Suppressor macrophage treated with lipopolysaccharide for 1 hour (primary cell): ENCODE measurements at regions not wholly inside any gene's neighbourhood (a gene's known extent, or its start where the extent isn't known, plus 50 kb on each side); places are given as distances from the start of the nearest gene placed in this dataset.

Source experiments
- DNase-seq, 3 donors: peaks; one replicate each; pipeline ENCODE4 v3.0.0-alpha.2; 2020 to 2022

GRCh38 chr17:56690441-56691291 is 97.2 kb downstream of the NOG start:
- no peak for DNase-seq

GRCh38 chr17:56694825-56695224 is 101.3 kb downstream of the NOG start:
- DNase-seq: no peak

GRCh38 chr17:56697190-56697589 is 103.7 kb downstream of the NOG start:
- no peak for DNase-seq

- DNase-seq: no peak
These were observed 105.8 kb downstream of the NOG start for GRCh38 chr17:56699186-56699894.

- DNase-seq: no peak
These were observed 107.5 kb downstream of the NOG start for GRCh38 chr17:56700919-56701420.

GRCh38 chr17:56707312-56708219 is 114.1 kb downstream of the NOG start:
- DNase-seq: no peak

- DNase-seq: no peak
These were observed 114.7 kb downstream of the NOG start for GRCh38 chr17:56708220-56708558.

GRCh38 chr17:56708670-56709410 is 115.3 kb downstream of the NOG start:
- no peak for DNase-seq

GRCh38 chr17:56710986-56711385 is 117.5 kb downstream of the NOG start:
- DNase-seq: no peak

GRCh38 chr17:56715613-56716357 is 117.9 kb downstream of the C17orf67 start:
- DNase-seq: peak; percentile 89 to 95 (median 94)

- DNase-seq: no peak
These were observed 116.2 kb downstream of the C17orf67 start for GRCh38 chr17:56717471-56717870.

- no peak for DNase-seq
These were observed 115.2 kb downstream of the C17orf67 start for GRCh38 chr17:56718515-56718914.

GRCh38 chr17:56723421-56723820 is 110.3 kb downstream of the C17orf67 start:
- DNase-seq: no peak

GRCh38 chr17:56724664-56725063 is 109.1 kb downstream of the C17orf67 start:
- no peak for DNase-seq

- no peak for DNase-seq
These were observed 108.6 kb downstream of the C17orf67 start for GRCh38 chr17:56725144-56725543.

GRCh38 chr17:56727876-56728617 is 105.7 kb downstream of the C17orf67 start:
- no peak for DNase-seq

- peak in 1 of 3 donors; percentile 6 for DNase-seq
These were observed 102.6 kb downstream of the C17orf67 start for GRCh38 chr17:56731096-56731495.

- no peak for DNase-seq
These were observed 99.9 kb downstream of the C17orf67 start for GRCh38 chr17:56733833-56734232.

GRCh38 chr17:56735842-56736241 is 97.9 kb downstream of the C17orf67 start:
- no peak for DNase-seq

- DNase-seq: no peak
These were observed 96.1 kb downstream of the C17orf67 start for GRCh38 chr17:56737421-56738161.
